ENCODE measurements at regions not wholly inside any gene's neighbourhood (a gene's known extent, or its start where the extent isn't known, plus 50 kb on each side); places are given as distances from the start of the nearest gene placed in this dataset.

- H4K20me1 ChIP-seq (ENCODE audit: insufficient read depth) = no peaks in the 10 kb centered on the region
- DNase-seq (ENCODE audit: low read depth, low spot score) (no peak), ATAC-seq (no peak)
- ChIA-PET POLR2A (no interaction called here), CTCF (interaction anchor here (0.9 kb wide), 1 partner anchor 281 kb away, joined by 4 read pairs; no protein-coding TSS in a partner anchor), RAD21 (ENCODE audit: low non-redundant PET in 1 of 2, low total read pairs in 2 of 2, uncharacterized antibody in 2 of 2, unreplicated experiment in 2 of 2) (no interaction called here)
- H3K4me1 ChIP-seq (ENCODE audit: control insufficient read depth in 1 of 2, insufficient read depth in 2 of 2, low read length in 2 of 2) = no peaks in the 10 kb centered on the region
- no peak overlapping the region for H3K4me2 ChIP-seq (ENCODE audit: low read length)
- no peaks in the 10 kb centered on the region for H3K9me3 ChIP-seq (ENCODE audit: control insufficient read depth in 1 of 2, insufficient read depth in 1 of 2, low read depth in 1 of 2, low read length in 2 of 2)
- H2AFZ ChIP-seq (ENCODE audit: low read depth, low read length, poor library complexity, severe bottlenecking) = no peak overlapping the region
- no peak overlapping the region for H3K27ac ChIP-seq (ENCODE audit: low read depth, low read length)
- intact Hi-C loops (cut with micrococcal nuclease) = no loop called here
- no TSS peak for BruUV-seq (replicated peaks)
- no peaks in the 10 kb centered on the region for H3K27me3 ChIP-seq (ENCODE audit: insufficient read depth, low read length)
- H3K9ac ChIP-seq (ENCODE audit: low read length) = no peak overlapping the region
- TF ChIP-seq EZH2phosphoT487 (IDR thresholded peaks at IDR 0.05; ENCODE audit: borderline replicate concordance) = no peak
- TF ChIP-seq POLR2AphosphoS5 (IDR thresholded peaks at IDR 0.05; ENCODE audit: low read depth, low read length) = no peak
- TF ChIP-seq ATF3 (IDR thresholded peaks at IDR 0.05) = no peak
- no peak for TF ChIP-seq CTCF (IDR thresholded peaks at IDR 0.05 in 2 of 3, conservative IDR thresholded peaks at IDR 0.05 in 1 of 3; ENCODE audit: borderline replicate concordance in 1 of 3, insufficient read depth in 1 of 3, low read depth in 2 of 3, low read length in 2 of 3)
- no peak for TF ChIP-seq SP1 (IDR thresholded peaks at IDR 0.05; ENCODE audit: low read depth)
- TF ChIP-seq TCF7L2 (IDR thresholded peaks at IDR 0.05; ENCODE audit: borderline replicate concordance, extremely low read depth, insufficient read depth, insufficient read length) = no peak
- H3K79me2 ChIP-seq (ENCODE audit: insufficient read depth, low read length) = no peaks in the 10 kb centered on the region
- no peaks in the 10 kb centered on the region for H3K9me2 ChIP-seq (ENCODE audit: insufficient read depth)
- no peak overlapping the region for H3K4me3 ChIP-seq (replicated peaks in 1 of 2; ENCODE audit: low read depth in 1 of 2, low read length in 2 of 2)
- no peaks in the 10 kb centered on the region for H3K36me3 ChIP-seq (ENCODE audit: control insufficient read depth in 1 of 2, insufficient read depth in 2 of 2, low read length in 2 of 2)
These were observed 248.4 kb upstream of the CMC1 start for GRCh38 chr3:27993051-27993450.

GRCh38 chr3:28000608-28001007 is 240.8 kb upstream of the CMC1 start:
- Histone ChIP-seq H3K9ac (ENCODE audit: low read length) (no peak overlapping the region), H3K27me3 (ENCODE audit: insufficient read depth, low read length) (no peaks in the 10 kb centered on the region), H3K9me2 (ENCODE audit: insufficient read depth) (no peaks in the 10 kb centered on the region), H3K79me2 (ENCODE audit: insufficient read depth, low read length) (no peaks in the 10 kb centered on the region), H3K27ac (ENCODE audit: low read depth, low read length) (no peak overlapping the region), H3K4me2 (ENCODE audit: low read length) (no peak overlapping the region), H3K4me1 (ENCODE audit: control insufficient read depth in 1 of 2, insufficient read depth in 2 of 2, low read length in 2 of 2) (no peaks in the 10 kb centered on the region), H3K4me3 (replicated peaks in 1 of 2; ENCODE audit: low read depth in 1 of 2, low read length in 2 of 2) (no peak overlapping the region), H2AFZ (ENCODE audit: low read depth, low read length, poor library complexity, severe bottlenecking) (no peak overlapping the region), H4K20me1 (ENCODE audit: insufficient read depth) (no peaks in the 10 kb centered on the region), H3K36me3 (ENCODE audit: control insufficient read depth in 1 of 2, insufficient read depth in 2 of 2, low read length in 2 of 2) (no peaks in the 10 kb centered on the region), H3K9me3 (ENCODE audit: control insufficient read depth in 1 of 2, insufficient read depth in 1 of 2, low read depth in 1 of 2, low read length in 2 of 2) (no peaks in the 10 kb centered on the region)
- DNase-seq (ENCODE audit: low read depth, low spot score) (no peak), ATAC-seq (no peak)
- ChIA-PET CTCF (no interaction called here), RAD21 (ENCODE audit: low non-redundant PET in 1 of 2, low total read pairs in 2 of 2, uncharacterized antibody in 2 of 2, unreplicated experiment in 2 of 2) (no interaction called here), POLR2A (no interaction called here)
- intact Hi-C loops (cut with micrococcal nuclease) = no loop called here
- BruUV-seq (replicated peaks) = no TSS peak
- TF ChIP-seq CEBPB (IDR thresholded peaks at IDR 0.05; ENCODE audit: low read depth) (no peak), EZH2 (IDR thresholded peaks at IDR 0.05) (no peak), JUND (IDR thresholded peaks at IDR 0.05) (no peak), ZBTB33 (IDR thresholded peaks at IDR 0.05; ENCODE audit: extremely low read depth, insufficient replicate concordance, low read length) (no peak), POLR2AphosphoS5 (IDR thresholded peaks at IDR 0.05; ENCODE audit: low read depth, low read length) (no peak), MAX (IDR thresholded peaks at IDR 0.05) (no peak), RAD21 (IDR thresholded peaks at IDR 0.05; ENCODE audit: low read depth) (no peak), REST (IDR thresholded peaks at IDR 0.05; ENCODE audit: low read depth) (no peak)
